SU-DHL-6 (cell line): ENCODE measurements at regions not wholly inside any gene's neighbourhood (a gene's known extent, or its start where the extent isn't known, plus 50 kb on each side); places are given as distances from the start of the nearest gene placed in this dataset.

ENCODE experiments used
- EZH2phosphoT487 ChIP-seq: fragments of 200-600 bp; sonication (generic), shearing (Covaris generic); conservative IDR thresholded peaks from 2 replicates; pipeline ENCODE4 v1.6.1; 2018; ENCODE audit warnings: mild to moderate bottlenecking, antibody characterized with exemption, low read length, moderate library complexity, mixed read lengths
- TF ChIP-seq, protein P1 (sequence below): fragments of 200-600 bp; sonication (generic); IDR thresholded peaks from one replicate; pipeline ENCODE4 v1.5.1; 2017; ENCODE audit warnings: antibody characterized with exemption, mild to moderate bottlenecking, low read length, moderate library complexity; ENCODE audit not compliant: insufficient read depth, poor library complexity, severe bottlenecking

DNA sequence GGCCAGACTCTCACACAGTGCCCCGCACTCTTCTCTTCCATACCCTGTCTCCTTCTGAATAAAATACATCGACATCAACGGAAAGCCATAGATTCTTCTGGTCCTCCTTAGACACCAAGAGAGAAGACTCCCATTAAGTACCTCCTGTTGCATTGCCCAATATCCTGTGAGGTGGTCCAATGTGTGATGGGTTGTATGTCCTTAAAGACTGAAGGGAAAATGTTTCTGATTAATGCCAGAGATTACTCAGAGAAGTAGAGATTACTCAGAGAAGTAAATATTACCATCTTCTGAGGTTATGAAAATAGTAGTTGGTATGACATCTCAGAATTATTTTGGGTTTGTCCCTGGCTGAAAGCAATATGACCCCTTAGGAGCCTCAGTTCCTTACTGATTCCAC lies 60.8 kb upstream of the GALNT15 start:
- TF ChIP-seq, protein P1, sequence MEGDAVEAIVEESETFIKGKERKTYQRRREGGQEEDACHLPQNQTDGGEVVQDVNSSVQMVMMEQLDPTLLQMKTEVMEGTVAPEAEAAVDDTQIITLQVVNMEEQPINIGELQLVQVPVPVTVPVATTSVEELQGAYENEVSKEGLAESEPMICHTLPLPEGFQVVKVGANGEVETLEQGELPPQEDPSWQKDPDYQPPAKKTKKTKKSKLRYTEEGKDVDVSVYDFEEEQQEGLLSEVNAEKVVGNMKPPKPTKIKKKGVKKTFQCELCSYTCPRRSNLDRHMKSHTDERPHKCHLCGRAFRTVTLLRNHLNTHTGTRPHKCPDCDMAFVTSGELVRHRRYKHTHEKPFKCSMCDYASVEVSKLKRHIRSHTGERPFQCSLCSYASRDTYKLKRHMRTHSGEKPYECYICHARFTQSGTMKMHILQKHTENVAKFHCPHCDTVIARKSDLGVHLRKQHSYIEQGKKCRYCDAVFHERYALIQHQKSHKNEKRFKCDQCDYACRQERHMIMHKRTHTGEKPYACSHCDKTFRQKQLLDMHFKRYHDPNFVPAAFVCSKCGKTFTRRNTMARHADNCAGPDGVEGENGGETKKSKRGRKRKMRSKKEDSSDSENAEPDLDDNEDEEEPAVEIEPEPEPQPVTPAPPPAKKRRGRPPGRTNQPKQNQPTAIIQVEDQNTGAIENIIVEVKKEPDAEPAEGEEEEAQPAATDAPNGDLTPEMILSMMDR, result no peak
- TF ChIP-seq EZH2phosphoT487, result no peak
